ENCODE measurements at regions not wholly inside any gene's neighbourhood (a gene's known extent, or its start where the extent isn't known, plus 50 kb on each side); places are given as distances from the start of the nearest gene placed in this dataset.

GRCh38 chr3:195008816-195009215 lies 262.1 kb downstream of the XXYLT1 start:
- TF ChIP-seq, protein P1, sequence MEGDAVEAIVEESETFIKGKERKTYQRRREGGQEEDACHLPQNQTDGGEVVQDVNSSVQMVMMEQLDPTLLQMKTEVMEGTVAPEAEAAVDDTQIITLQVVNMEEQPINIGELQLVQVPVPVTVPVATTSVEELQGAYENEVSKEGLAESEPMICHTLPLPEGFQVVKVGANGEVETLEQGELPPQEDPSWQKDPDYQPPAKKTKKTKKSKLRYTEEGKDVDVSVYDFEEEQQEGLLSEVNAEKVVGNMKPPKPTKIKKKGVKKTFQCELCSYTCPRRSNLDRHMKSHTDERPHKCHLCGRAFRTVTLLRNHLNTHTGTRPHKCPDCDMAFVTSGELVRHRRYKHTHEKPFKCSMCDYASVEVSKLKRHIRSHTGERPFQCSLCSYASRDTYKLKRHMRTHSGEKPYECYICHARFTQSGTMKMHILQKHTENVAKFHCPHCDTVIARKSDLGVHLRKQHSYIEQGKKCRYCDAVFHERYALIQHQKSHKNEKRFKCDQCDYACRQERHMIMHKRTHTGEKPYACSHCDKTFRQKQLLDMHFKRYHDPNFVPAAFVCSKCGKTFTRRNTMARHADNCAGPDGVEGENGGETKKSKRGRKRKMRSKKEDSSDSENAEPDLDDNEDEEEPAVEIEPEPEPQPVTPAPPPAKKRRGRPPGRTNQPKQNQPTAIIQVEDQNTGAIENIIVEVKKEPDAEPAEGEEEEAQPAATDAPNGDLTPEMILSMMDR (IDR thresholded peaks at IDR 0.05; ENCODE audit: low read length, missing control alignments) = no peak
- H3K4me3 ChIP-seq (replicated peaks; ENCODE audit: low read depth, low read length) = no peak overlapping the region
- no peak for DNase-seq (ENCODE audit: low read depth)

GRCh38 chr3:195009616-195010015 lies 261.3 kb downstream of the XXYLT1 start:
- TF ChIP-seq, protein P1 (IDR thresholded peaks at IDR 0.05; ENCODE audit: low read length, missing control alignments) = no peak
- H3K4me3 ChIP-seq (replicated peaks; ENCODE audit: low read depth, low read length) = no peak overlapping the region
- DNase-seq (ENCODE audit: low read depth) = no peak

- TF ChIP-seq, protein P1 (IDR thresholded peaks at IDR 0.05; ENCODE audit: low read length, missing control alignments) = no peak
Measured at GRCh38 chr3:195010551-195011100, 260.3 kb downstream of the XXYLT1 start.

GRCh38 chr3:195011231-195011834 lies 259.6 kb downstream of the XXYLT1 start:
- no peak for DNase-seq (ENCODE audit: low read depth)
- TF ChIP-seq, protein P1 (IDR thresholded peaks at IDR 0.05; ENCODE audit: low read length, missing control alignments) = no peak
- no peak overlapping the region for H3K4me3 ChIP-seq (replicated peaks; ENCODE audit: low read depth, low read length)

More at GRCh38 chr3:195010551-195011100, 260.3 kb downstream of the XXYLT1 start:
- no peak for DNase-seq (ENCODE audit: low read depth)
- H3K4me3 ChIP-seq (replicated peaks; ENCODE audit: low read depth, low read length) = no peak overlapping the region

GRCh38 chr3:195012100-195012499 lies 258.9 kb downstream of the XXYLT1 start:
- no peak for DNase-seq (ENCODE audit: low read depth)
- TF ChIP-seq, protein P1 (IDR thresholded peaks at IDR 0.05; ENCODE audit: low read length, missing control alignments) = no peak
- no peak overlapping the region for H3K4me3 ChIP-seq (replicated peaks; ENCODE audit: low read depth, low read length)

DNA sequence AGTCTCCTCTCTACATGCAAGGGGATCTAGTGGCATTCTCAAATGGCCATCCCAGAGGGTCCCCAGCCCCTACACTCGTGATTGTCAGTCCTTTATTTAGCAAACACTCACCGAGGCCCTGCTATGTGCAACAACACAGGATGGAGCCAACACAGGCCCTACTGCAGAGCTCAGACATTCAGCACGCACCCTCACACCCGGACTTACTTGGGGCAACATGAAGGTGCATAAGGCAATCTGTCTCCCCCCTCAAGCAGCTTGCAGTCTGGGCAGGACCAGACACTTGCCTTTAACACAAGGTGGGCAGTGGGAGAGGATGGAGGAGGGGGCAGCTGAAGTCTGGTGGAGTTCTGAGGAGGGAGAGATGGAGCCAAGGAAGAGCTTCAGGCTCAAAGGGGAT lies 258.4 kb downstream of the XXYLT1 start:
- no peak overlapping the region for H3K4me3 ChIP-seq (replicated peaks; ENCODE audit: low read depth, low read length)
- DNase-seq (ENCODE audit: low read depth) = no peak
- TF ChIP-seq, protein P1 (IDR thresholded peaks at IDR 0.05; ENCODE audit: low read length, missing control alignments) = no peak

All from fibroblast of pulmonary artery (primary cell).